ENCODE measurements at regions not wholly inside any gene's neighbourhood (a gene's known extent, or its start where the extent isn't known, plus 50 kb on each side); places are given as distances from the start of the nearest gene placed in this dataset.

GRCh38 chr14:66039495-66039894 lies 446.7 kb upstream of the CCDC196 start:
- TF ChIP-seq CTCF (IDR thresholded peaks at IDR 0.05) (no peak), POLR2A (IDR thresholded peaks at IDR 0.05) (no peak)
